Skin epidermis (tissue), 12 donors: ENCODE measurements at regions not wholly inside any gene's neighbourhood (a gene's known extent, or its start where the extent isn't known, plus 50 kb on each side); places are given as distances from the start of the nearest gene placed in this dataset.

Experiments used
- H3K27ac ChIP-seq, 21 experiments: fragments of 200-600 bp; sonication (generic) in 11 of 21; one replicate each; pipeline ENCODE4 v1.5.0; 2020; ENCODE audit warnings: mild to moderate bottlenecking in 3 of 21, inconsistent platforms in 2 of 21, moderate library complexity in 2 of 21
- H3K4me3 ChIP-seq, 7 experiments: fragments of 200-600 bp; sonication (generic) in 2 of 7; one replicate each; pipeline ENCODE4 v1.5.0; 2020; ENCODE audit warnings: inconsistent platforms in 2 of 7, mild to moderate bottlenecking in 2 of 7, moderate library complexity in 1 of 7

DNA sequence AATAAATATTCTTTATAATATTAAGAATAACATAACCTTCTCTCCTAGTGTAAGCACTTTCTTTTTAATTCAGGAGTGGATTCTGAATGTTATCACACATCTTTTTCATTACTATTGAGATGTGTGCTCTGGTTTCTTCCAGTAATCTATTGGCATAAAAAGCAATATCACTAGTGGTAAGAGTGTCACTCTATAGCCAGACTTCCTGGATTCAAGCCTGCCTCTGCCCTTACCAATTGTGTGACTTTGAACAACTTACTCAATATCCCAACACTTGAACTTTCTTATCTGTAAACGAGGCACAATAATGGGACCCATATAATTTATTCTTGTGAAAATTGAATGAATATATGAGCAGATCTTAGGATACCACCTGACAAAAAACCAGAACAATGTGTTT lies 71.0 kb downstream of the SEM1 start:
- Histone ChIP-seq H3K27ac (no peak overlapping the region), H3K4me3 (no peak overlapping the region)

DNA sequence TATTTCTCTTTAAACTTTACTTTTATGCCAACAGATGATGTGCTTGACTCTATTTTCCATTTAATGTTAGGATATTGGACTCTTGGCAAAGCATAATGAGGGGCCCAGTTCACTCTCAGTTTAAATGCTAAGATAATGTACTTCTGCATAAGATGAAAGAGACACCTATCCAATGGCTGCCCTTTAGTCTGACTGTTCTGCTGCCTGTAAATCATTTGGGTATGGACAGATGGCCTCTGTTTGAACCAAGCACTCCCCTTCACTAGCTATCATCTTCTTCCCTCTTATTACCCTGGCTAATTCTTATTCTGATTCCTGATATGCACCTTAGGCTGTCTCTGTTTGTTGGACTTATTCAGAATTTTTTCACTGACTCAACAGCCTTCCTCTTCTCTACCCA lies 72.1 kb downstream of the SEM1 start:
- H3K4me3 ChIP-seq, result no peak overlapping the region
- H3K27ac ChIP-seq, result no peak overlapping the region

DNA sequence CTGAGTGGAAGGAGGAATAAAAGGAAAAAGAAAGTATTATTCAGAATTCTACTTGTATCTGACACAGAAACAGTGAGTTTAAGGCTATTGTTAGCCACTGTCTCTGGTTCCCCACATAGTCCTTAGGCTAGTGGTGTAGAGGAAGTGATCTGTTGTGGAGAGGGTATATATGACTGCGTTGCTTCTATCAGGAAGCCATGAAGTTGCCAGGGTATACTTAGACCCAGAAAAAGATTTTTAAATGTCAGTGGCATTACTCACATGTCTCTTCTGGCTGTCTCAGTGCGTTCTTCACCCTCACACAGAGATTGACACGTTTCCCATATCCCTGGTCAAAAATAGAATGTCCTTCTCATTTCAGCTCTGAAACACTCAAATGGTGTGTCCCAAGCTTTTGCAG lies 72.7 kb downstream of the SEM1 start:
- no peak overlapping the region for H3K4me3 ChIP-seq
- H3K27ac ChIP-seq, result peak overlapping the region in 1 of 21 experiments; percentile 10

GRCh38 chr7:96636342-96636860 lies 73.2 kb downstream of the SEM1 start:
- Histone ChIP-seq H3K4me3 (no peak overlapping the region), H3K27ac (peak overlapping the region in 1 of 21 experiments; percentile 10)

DNA sequence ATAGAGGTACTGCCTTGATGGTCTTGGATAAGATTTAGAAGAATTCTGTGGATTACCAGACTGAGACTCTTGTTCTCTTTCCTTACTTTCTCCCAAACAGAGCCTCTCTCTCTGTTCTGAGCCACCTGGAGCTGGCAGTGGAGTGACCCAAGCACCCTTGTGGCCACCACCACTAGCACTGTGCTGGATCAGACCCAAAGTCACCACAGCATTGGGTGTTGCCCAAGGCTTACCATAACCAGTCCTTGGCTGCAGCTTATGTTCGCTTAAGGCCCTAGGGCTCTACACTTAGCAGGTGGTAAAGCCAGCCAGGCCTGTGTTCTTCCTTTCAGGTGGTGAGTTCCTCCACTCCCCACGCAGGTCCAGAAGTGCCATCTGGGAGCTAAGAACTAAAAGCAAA lies 79.8 kb downstream of the SEM1 start:
- no peak overlapping the region for H3K4me3 ChIP-seq
- no peak overlapping the region for H3K27ac ChIP-seq

GRCh38 chr7:96624954-96625353 lies 84.7 kb downstream of the SEM1 start:
- Histone ChIP-seq H3K27ac (no peak overlapping the region), H3K4me3 (no peak overlapping the region)

DNA sequence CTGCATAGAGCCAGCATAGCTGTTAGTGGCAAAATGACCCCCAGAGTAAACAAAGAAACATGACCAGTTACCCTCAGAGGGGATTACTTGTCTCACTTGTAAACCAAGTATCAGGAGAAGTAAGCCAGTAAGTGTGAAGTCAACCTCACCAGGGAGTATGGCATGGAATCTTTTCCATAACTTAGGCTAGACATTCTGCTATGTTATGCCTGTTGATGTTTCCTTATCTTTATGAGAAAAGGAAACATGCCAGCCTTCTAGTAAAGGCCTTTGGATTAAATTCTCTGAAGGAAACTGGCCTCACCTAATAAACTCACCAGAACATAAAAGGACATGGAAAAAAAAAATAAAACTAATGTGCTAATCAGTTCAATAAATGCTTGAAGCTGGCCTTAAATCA lies 87.7 kb downstream of the SEM1 start:
- no peak overlapping the region for H3K4me3 ChIP-seq
- no peak overlapping the region for H3K27ac ChIP-seq

GRCh38 chr7:96614154-96614867 lies 95.3 kb downstream of the SEM1 start:
- H3K4me3 ChIP-seq, result no peak overlapping the region
- H3K27ac ChIP-seq, result no peak overlapping the region

DNA sequence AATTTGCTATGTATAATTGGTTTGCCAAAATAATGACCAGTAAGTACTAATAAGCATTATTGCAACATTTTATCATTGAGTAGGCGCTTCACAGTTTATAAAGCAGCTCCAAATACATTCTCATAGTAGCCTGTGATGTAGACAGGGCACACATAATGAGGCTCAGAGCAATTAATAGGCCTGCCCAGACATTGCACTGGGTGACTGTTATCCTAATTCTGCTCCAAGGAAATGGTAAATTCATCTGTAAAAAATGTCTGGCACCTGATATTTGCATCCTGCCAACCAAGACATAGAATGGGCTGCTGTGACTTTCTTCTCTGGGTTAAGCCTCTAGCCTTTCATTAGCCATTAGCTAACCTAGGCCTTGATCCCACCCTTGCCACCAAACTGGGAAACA lies 97.6 kb downstream of the SEM1 start:
- no peak overlapping the region for H3K27ac ChIP-seq
- no peak overlapping the region for H3K4me3 ChIP-seq

- no peak overlapping the region for H3K4me3 ChIP-seq
These were observed 104.5 kb downstream of the SEM1 start for GRCh38 chr7:96605045-96605716.

DNA sequence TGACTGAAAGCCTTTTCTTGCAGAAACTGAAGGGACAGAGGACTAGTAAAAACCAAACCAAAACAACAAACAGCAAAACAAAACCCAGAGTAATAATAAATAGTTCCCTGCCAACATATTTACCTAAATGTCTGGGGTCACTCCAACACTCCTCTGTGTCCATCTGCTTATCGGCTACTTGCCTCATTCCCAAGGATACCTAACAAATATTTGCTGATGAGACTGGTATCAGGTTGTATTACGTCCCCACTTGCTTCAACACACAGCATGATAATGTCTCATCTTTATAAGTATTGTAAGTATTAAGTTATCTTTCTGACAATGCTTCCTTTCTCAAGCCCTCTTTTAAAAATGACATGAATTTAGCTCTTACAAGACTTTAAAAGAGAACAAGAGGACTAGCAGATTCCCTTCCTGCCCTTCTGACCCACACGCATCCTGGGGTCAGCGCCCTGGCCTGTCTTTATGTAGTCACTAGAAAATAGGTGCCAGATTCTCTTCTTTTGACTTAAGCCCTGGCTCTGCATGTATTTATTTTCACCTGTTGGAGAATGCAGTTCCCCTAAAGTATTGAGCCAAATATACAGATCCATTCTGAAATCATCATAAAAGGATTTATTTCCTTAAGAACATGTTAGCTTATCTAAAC lies 110.2 kb downstream of the SEM1 start:
- no peak overlapping the region for H3K27ac ChIP-seq
- H3K4me3 ChIP-seq, result no peak overlapping the region

More at GRCh38 chr7:96605045-96605716, 104.5 kb downstream of the SEM1 start:
- H3K27ac ChIP-seq, result no peak overlapping the region

- no peak overlapping the region for H3K27ac ChIP-seq
- no peak overlapping the region for H3K4me3 ChIP-seq
These were observed 111.2 kb downstream of the SEM1 start for GRCh38 chr7:96598421-96598820.

GRCh38 chr7:96596120-96596826 lies 113.4 kb downstream of the SEM1 start:
- no peak overlapping the region for H3K4me3 ChIP-seq
- no peak overlapping the region for H3K27ac ChIP-seq

GRCh38 chr7:96591900-96592676 lies 117.6 kb downstream of the SEM1 start:
- no peak overlapping the region for H3K27ac ChIP-seq
- H3K4me3 ChIP-seq, result no peak overlapping the region

DNA sequence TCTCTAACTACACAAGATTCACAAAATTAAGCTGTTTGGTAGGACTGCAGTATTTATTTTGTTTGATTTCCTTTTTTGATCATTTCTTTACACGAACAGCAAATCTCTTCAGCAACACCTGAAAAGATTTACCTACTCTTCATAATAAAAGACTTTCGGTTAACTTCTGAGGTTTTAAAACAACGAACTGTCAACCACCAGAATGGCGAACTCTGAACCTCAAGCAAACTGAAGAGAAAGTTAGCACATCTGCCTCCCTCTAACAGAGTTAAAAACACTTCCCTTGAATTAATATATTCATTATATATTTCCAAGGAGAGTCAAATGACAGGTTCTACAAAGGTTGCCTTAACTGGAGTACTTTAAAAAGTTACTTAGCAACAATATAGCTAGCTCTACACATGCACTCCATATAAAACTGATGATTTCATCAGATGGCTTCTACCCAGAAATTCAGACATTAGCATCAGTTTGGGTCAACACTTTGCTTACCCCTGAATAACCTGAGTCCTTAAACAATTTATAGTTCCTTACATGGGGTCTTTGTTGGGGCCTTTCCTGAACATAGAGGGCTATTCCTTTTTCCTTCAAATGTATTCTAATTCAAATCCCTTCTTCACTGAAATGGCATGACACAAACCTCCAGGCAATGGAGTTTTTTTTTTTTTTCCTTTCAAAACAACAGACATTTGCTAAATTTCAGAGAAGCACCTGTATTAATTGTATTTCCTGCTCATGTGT lies 118.3 kb downstream of the SEM1 start:
- no peak overlapping the region for H3K4me3 ChIP-seq
- H3K27ac ChIP-seq, result no peak overlapping the region

DNA sequence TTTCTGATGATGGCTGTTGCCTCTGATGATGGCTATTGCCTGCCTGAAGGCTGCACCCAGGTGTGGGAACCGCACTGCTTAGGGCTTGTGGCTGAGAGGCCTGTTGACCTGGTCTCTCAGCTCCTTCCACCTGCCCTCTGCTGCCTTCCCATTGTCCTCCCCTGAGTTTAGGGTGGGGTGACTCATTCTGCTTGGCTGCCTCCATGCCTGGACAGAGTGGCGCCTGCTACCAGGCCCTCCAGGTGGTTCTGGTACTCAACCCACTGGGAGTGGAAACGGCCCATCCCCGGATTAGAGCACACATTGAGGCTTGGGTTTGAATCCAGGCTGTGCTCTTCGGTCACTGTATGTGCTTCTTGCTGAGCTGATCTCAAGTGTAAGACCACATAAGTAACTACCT lies 120.6 kb downstream of the SEM1 start:
- Histone ChIP-seq H3K4me3 (no peak overlapping the region), H3K27ac (no peak overlapping the region)

GRCh38 chr7:96579119-96579518 lies 130.5 kb downstream of the SEM1 start:
- Histone ChIP-seq H3K4me3 (no peak overlapping the region), H3K27ac (no peak overlapping the region)

- Histone ChIP-seq H3K27ac (no peak overlapping the region), H3K4me3 (no peak overlapping the region)
These were observed 131.0 kb downstream of the SEM1 start for GRCh38 chr7:96578606-96579005.

GRCh38 chr7:96563409-96563808 lies 146.2 kb downstream of the SEM1 start:
- Histone ChIP-seq H3K27ac (no peak overlapping the region), H3K4me3 (no peak overlapping the region)
